ENCODE measurements at regions not wholly inside any gene's neighbourhood (a gene's known extent, or its start where the extent isn't known, plus 50 kb on each side); places are given as distances from the start of the nearest gene placed in this dataset.

- no peaks in the 10 kb centered on the region for H3K27me3 Mint-ChIP-seq (ENCODE audit: insufficient read depth, unreplicated experiment)
- H3K27ac Mint-ChIP-seq (ENCODE audit: low read depth, unreplicated experiment): peak overlapping the region; percentile 22
- no TSS peak for BruUV-seq (replicated peaks)
- ChIA-PET CTCF (no interaction called here), POLR2A (no interaction called here)
- no peaks in the 10 kb centered on the region for H3K9me3 Mint-ChIP-seq (ENCODE audit: unreplicated experiment)
- H3K4me3 Mint-ChIP-seq (ENCODE audit: unreplicated experiment): no peak overlapping the region
- no peaks in the 10 kb centered on the region for H3K36me3 Mint-ChIP-seq (ENCODE audit: insufficient read depth, unreplicated experiment)
- intact Hi-C loops (cut with micrococcal nuclease): no loop called here
- peak; percentile 66 for DNase-seq (ENCODE audit: unreplicated experiment)
- H3K4me1 Mint-ChIP-seq (ENCODE audit: insufficient read depth, unreplicated experiment): peaks cover 24% of the 10 kb centered on the region
- no peak for TF ChIP-seq CTCF (IDR thresholded peaks at IDR 0.05; ENCODE audit: unreplicated experiment)
These were observed 1458.6 kb upstream of the TENM4 start for GRCh38 chr11:80899381-80899780.

GRCh38 chr11:80898910-80899309, 1458.1 kb upstream of the TENM4 start:
- peak overlapping the region; percentile 22 for H3K27ac Mint-ChIP-seq (ENCODE audit: low read depth, unreplicated experiment)
- H3K9me3 Mint-ChIP-seq (ENCODE audit: unreplicated experiment): no peaks in the 10 kb centered on the region
- ChIA-PET POLR2A (no interaction called here), CTCF (no interaction called here)
- H3K27me3 Mint-ChIP-seq (ENCODE audit: insufficient read depth, unreplicated experiment): no peaks in the 10 kb centered on the region
- H3K4me1 Mint-ChIP-seq (ENCODE audit: insufficient read depth, unreplicated experiment): peaks cover 24% of the 10 kb centered on the region
- DNase-seq (ENCODE audit: unreplicated experiment): no peak
- H3K4me3 Mint-ChIP-seq (ENCODE audit: unreplicated experiment): no peak overlapping the region
- no TSS peak for BruUV-seq (replicated peaks)
- H3K36me3 Mint-ChIP-seq (ENCODE audit: insufficient read depth, unreplicated experiment): no peaks in the 10 kb centered on the region
- TF ChIP-seq CTCF (IDR thresholded peaks at IDR 0.05; ENCODE audit: unreplicated experiment): no peak
- intact Hi-C loops (cut with micrococcal nuclease): no loop called here

GRCh38 chr11:80886684-80887083, 1445.9 kb upstream of the TENM4 start:
- Mint-ChIP-seq H3K36me3 (ENCODE audit: insufficient read depth, unreplicated experiment) (no peaks in the 10 kb centered on the region), H3K27me3 (ENCODE audit: insufficient read depth, unreplicated experiment) (no peaks in the 10 kb centered on the region), H3K9me3 (ENCODE audit: unreplicated experiment) (no peaks in the 10 kb centered on the region), H3K27ac (ENCODE audit: low read depth, unreplicated experiment) (no peak overlapping the region), H3K4me3 (ENCODE audit: unreplicated experiment) (no peak overlapping the region), H3K4me1 (ENCODE audit: insufficient read depth, unreplicated experiment) (no peaks in the 10 kb centered on the region)
- BruUV-seq (replicated peaks): no TSS peak
- intact Hi-C loops (cut with micrococcal nuclease): no loop called here
- DNase-seq (ENCODE audit: unreplicated experiment): no peak
- TF ChIP-seq CTCF (IDR thresholded peaks at IDR 0.05; ENCODE audit: unreplicated experiment): no peak
- ChIA-PET CTCF (no interaction called here), POLR2A (interaction anchor here (0.9 kb wide), 1 partner anchor 13 kb away, joined by 3 read pairs; no protein-coding TSS in a partner anchor)

GRCh38 chr11:80873310-80873999, 1432.6 kb upstream of the TENM4 start:
- TF ChIP-seq CTCF (IDR thresholded peaks at IDR 0.05; ENCODE audit: unreplicated experiment): no peak
- peaks cover 11% of the 10 kb centered on the region for H3K4me1 Mint-ChIP-seq (ENCODE audit: insufficient read depth, unreplicated experiment)
- H3K4me3 Mint-ChIP-seq (ENCODE audit: unreplicated experiment): peak overlapping the region; percentile 4
- peaks cover 6% of the 10 kb centered on the region for H3K36me3 Mint-ChIP-seq (ENCODE audit: insufficient read depth, unreplicated experiment)
- H3K27me3 Mint-ChIP-seq (ENCODE audit: insufficient read depth, unreplicated experiment): no peaks in the 10 kb centered on the region
- ChIA-PET POLR2A (interaction anchor here (0.9 to 3.2 kb wide), 7 partner anchors 9 to 32 kb away, joined by 3 to 13 read pairs (median 3); no protein-coding TSS in a partner anchor), CTCF (interaction anchor here (0.6 to 1.1 kb wide), 3 partner anchors 10 to 98 kb away, joined by 3 to 4 read pairs (median 3); no protein-coding TSS in a partner anchor)
- H3K27ac Mint-ChIP-seq (ENCODE audit: low read depth, unreplicated experiment): peak overlapping the region; percentile 21
- DNase-seq (ENCODE audit: unreplicated experiment): peak; percentile 72
- intact Hi-C loops (cut with micrococcal nuclease): no loop called here
- no peaks in the 10 kb centered on the region for H3K9me3 Mint-ChIP-seq (ENCODE audit: unreplicated experiment)
- BruUV-seq (replicated peaks): no TSS peak

Measured in MCF 10A (cell line).